Heart left ventricle (tissue), 16 donors: ENCODE measurements at regions not wholly inside any gene's neighbourhood (a gene's known extent, or its start where the extent isn't known, plus 50 kb on each side); places are given as distances from the start of the nearest gene placed in this dataset.
"Not testable (repeated sequence)": the region's sequence is repeated elsewhere in the genome, so short reads cannot be mapped to it uniquely, and the experiment has no call there.

Experiments used
- ATAC-seq, 4 donors: fragments of 200-7000 bp; cut with Tn5 transposase; one replicate each; pipeline ENCODE4 v1.9.1; 2020 to 2022; ENCODE audit warnings: moderate library complexity in 4 of 4, mild to moderate bottlenecking in 3 of 4, moderate number of reproducible peaks in 1 of 4
- DNase-seq, 5 donors: peaks; one replicate each; pipeline ENCODE4 v3.0.0-alpha.2; 2020
- H3K27ac ChIP-seq, 12 donors: fragments of 200-600 bp; sonication (generic) in 4 of 12; one replicate each; pipeline versions ENCODE4 v1.5.0 to v1.8.0; 2016 to 2022; ENCODE audit warnings: mild to moderate bottlenecking in 2 of 12
- H3K27me3 ChIP-seq, 9 donors: fragments of 200-600 bp; sonication (generic) in 2 of 9; one replicate each; pipeline versions ENCODE4 v1.5.1 to v1.8.0; 2016 to 2022; ENCODE audit warnings: mild to moderate bottlenecking in 3 of 9
- H3K36me3 ChIP-seq, 9 donors: fragments of 200-600 bp; sonication (generic) in 2 of 9; one replicate each; pipeline versions ENCODE4 v1.5.0 to v1.8.0; 2018 to 2022; ENCODE audit warnings: mild to moderate bottlenecking in 2 of 9
- H3K4me1 ChIP-seq, 12 donors: fragments of 200-600 bp; sonication (generic) in 4 of 12; one replicate each; pipeline versions ENCODE4 v1.5.0 to v1.8.0; 2016 to 2022; ENCODE audit warnings: mild to moderate bottlenecking in 3 of 12
- H3K4me3 ChIP-seq, 12 donors: fragments of 200-600 bp; sonication (generic) in 4 of 12; one replicate each; pipeline versions ENCODE4 v1.5.0 to v1.8.0; 2017 to 2022; ENCODE audit warnings: mild to moderate bottlenecking in 9 of 12, moderate library complexity in 4 of 12
- H3K9me3 ChIP-seq, 12 donors: fragments of 200-600 bp; sonication (generic) in 4 of 12; one replicate each; pipeline versions ENCODE4 v1.5.0 to v1.8.0; 2016 to 2022; ENCODE audit warnings: mild to moderate bottlenecking in 1 of 12
- CTCF ChIP-seq, 12 donors: fragments of 200-600 bp; sonication (generic) in 4 of 12; IDR thresholded peaks; one replicate each; pipeline versions ENCODE4 v1.5.0 to v1.8.0; 2018 to 2022; ENCODE audit warnings: antibody characterized with exemption in 12 of 12, mild to moderate bottlenecking in 5 of 12
- POLR2A ChIP-seq, 2 donors: fragments of 450-650 bp; IDR thresholded peaks; one replicate each; pipeline ENCODE4 v1.6.1; 2017; ENCODE audit warnings: antibody characterized with exemption in 2 of 2, mild to moderate bottlenecking in 2 of 2, moderate library complexity in 2 of 2
- WGBS, 4 donors: extraction: QIAGEN DNeasy Blood & Tissue Kit in 2 of 4; methylation state at CpG; one replicate each; pipeline versions ENCODE4 v1.1.5 to v1.1.7; 2013 to 2018; 5-methylcytosine and 5-hydroxymethylcytosine counted together
- intact Hi-C, 10 donors: fragments of 100-400 bp; cut with DNase I; formaldehyde crosslinking; loops; one replicate each; pipeline versions ENCODE4 v1.11.1 to v1.14.2; 2022
- donor health status: ischemic (EF 13 %, LVEDD 7.1; RV severe dilation, severe dysfunction).
- donor health status: healthy with polysubstance abuse.
- donor health status: DM: no; HTN: yes; CAD: no.
- donor health status: DM: no; HTN: no; CAD: no.
- donor health status: ischemic (EF 25% LVEDD 6.9; RV normal size, moderate dysfunction).
- donor health status: ischemic (EF 25% LVEDD 5.7; RV mildly dilated, moderate dysfunction).
- donor health status: healthy.
- donor health status: DM: yes; HTN: yes; CAD: no.
- donor health status: ischemic (EF 35%, LVEDD 5.7; RV mildly dilated, moderate dysfunction).
- donor health status: nonischemic (EF 11% LVEDD 7.7; RV severe dilation, severe dysfunction).
- donor health status: DM: yes; HTN: yes; CAD: no.
- donor health status: PGD.
- donor health status: ischemic (EF 29% LVEDD 5.4; RV normal size, mild dysfunction).
- donor health status: nonischemic (EF 23%, LVEDD 6.1; RV moderate dilation, normal function).

- no peak overlapping the region for H3K4me3 ChIP-seq
- H3K27ac ChIP-seq = no peak overlapping the region
- intact Hi-C loops = no loop called here
- DNase-seq (no peak), ATAC-seq (no peak)
- no peak for TF ChIP-seq POLR2A (IDR thresholded peaks at IDR 0.05)
- no peak for TF ChIP-seq CTCF (IDR thresholded peaks at IDR 0.05)
- no peaks in the 10 kb centered on the region for H3K36me3 ChIP-seq
- H3K27me3 ChIP-seq = no peaks in the 10 kb centered on the region
- H3K4me1 ChIP-seq = no peaks in the 10 kb centered on the region
- 71 to 78% (median 73%) methylated on average over 4 to 5 of the region's 5 CpGs for WGBS, 4 donors
- H3K9me3 ChIP-seq = peaks cover 0 to 17% (median 2%) of the 10 kb centered on the region in 12 donors
Observed at GRCh38 chr3:72065872-72066641, 281.1 kb upstream of the PROK2 start.

- WGBS, 4 donors = 68 to 80% (median 76%) methylated on average over 1 of the region's 1 CpG
Observed at GRCh38 chr3:72065236-72065635, 280.3 kb upstream of the PROK2 start.

GRCh38 chr3:72064727-72065126 is 279.8 kb upstream of the PROK2 start:
- H3K4me3 ChIP-seq, H3K4me1 ChIP-seq, H3K27me3 ChIP-seq, DNase-seq, ATAC-seq, intact Hi-C loops, H3K36me3 ChIP-seq, H3K27ac ChIP-seq: not testable (repeated sequence)
- 44 to 47% (median 46%) methylated on average over 2 of the region's 2 CpGs for WGBS, 4 donors
- H3K9me3 ChIP-seq = peaks cover 0 to 17% (median 2%) of the 10 kb centered on the region in 12 donors

More at GRCh38 chr3:72065236-72065635, 280.3 kb upstream of the PROK2 start:
- Histone ChIP-seq H3K4me1 (no peaks in the 10 kb centered on the region), H3K9me3 (peaks cover 0 to 17% (median 2%) of the 10 kb centered on the region in 12 donors), H3K36me3 (no peaks in the 10 kb centered on the region), H3K27me3 (no peaks in the 10 kb centered on the region), H3K27ac (no peak overlapping the region), H3K4me3 (no peak overlapping the region)
- ATAC-seq = no peak
- intact Hi-C loops = no loop called here
- DNase-seq = no peak
- TF ChIP-seq POLR2A (IDR thresholded peaks at IDR 0.05) = no peak

GRCh38 chr3:72062017-72062416 is 277.1 kb upstream of the PROK2 start:
- ATAC-seq (no peak), DNase-seq (no peak)
- Histone ChIP-seq H3K27ac (no peak overlapping the region), H3K9me3 (peaks cover 0 to 17% (median 2%) of the 10 kb centered on the region in 12 donors), H3K36me3 (no peaks in the 10 kb centered on the region), H3K4me3 (no peak overlapping the region), H3K27me3 (no peaks in the 10 kb centered on the region), H3K4me1 (peaks cover 0 to 3% (median 0%) of the 10 kb centered on the region in 12 donors)
- TF ChIP-seq POLR2A (IDR thresholded peaks at IDR 0.05) = no peak
- no peak for TF ChIP-seq CTCF (IDR thresholded peaks at IDR 0.05)
- intact Hi-C loops = no loop called here
- WGBS, 4 donors = 56 to 81% (median 72%) methylated on average over 1 of the region's 1 CpG

- TF ChIP-seq CTCF (IDR thresholded peaks at IDR 0.05) = no peak
Observed at GRCh38 chr3:72060447-72061034, 275.6 kb upstream of the PROK2 start.

More at GRCh38 chr3:72060447-72061034, 275.6 kb upstream of the PROK2 start:
- Histone ChIP-seq H3K27ac (no peak overlapping the region), H3K27me3 (no peaks in the 10 kb centered on the region), H3K4me1 (peaks cover 0 to 3% (median 0%) of the 10 kb centered on the region in 12 donors), H3K36me3 (no peaks in the 10 kb centered on the region), H3K4me3 (no peak overlapping the region), H3K9me3 (peaks cover 0 to 17% (median 2%) of the 10 kb centered on the region in 12 donors)
- no peak for ATAC-seq
- no peak for DNase-seq
- WGBS, 4 donors = 67 to 73% (median 69%) methylated on average over 5 of the region's 5 CpGs
- intact Hi-C loops = no loop called here
